Left colon (tissue), 2 donors: ENCODE measurements at regions not wholly inside any gene's neighbourhood (a gene's known extent, or its start where the extent isn't known, plus 50 kb on each side); places are given as distances from the start of the nearest gene placed in this dataset.

Experiments used
- ATAC-seq: fragments of 200-7000 bp; cut with Tn5 transposase; one replicate; pipeline ENCODE4 v1.9.1; 2020; ENCODE audit warnings: mild to moderate bottlenecking, moderate library complexity
- DNase-seq, 2 donors: peaks; one replicate each; pipeline ENCODE4 v3.0.0-alpha.2; 2020
- intact Hi-C, 2 donors: fragments of 100-400 bp; cut with DNase I in 1 of 2; cut with micrococcal nuclease in 1 of 2; formaldehyde crosslinking; loops; one replicate each; pipeline versions ENCODE4 v1.11.2 to v1.14.0; 2022; cut with DNase I, micrococcal nuclease
- donor health status: DM: no; HTN: no; CAD: no.
- donor health status: DM: yes; HTN: yes; CAD: no.

DNA sequence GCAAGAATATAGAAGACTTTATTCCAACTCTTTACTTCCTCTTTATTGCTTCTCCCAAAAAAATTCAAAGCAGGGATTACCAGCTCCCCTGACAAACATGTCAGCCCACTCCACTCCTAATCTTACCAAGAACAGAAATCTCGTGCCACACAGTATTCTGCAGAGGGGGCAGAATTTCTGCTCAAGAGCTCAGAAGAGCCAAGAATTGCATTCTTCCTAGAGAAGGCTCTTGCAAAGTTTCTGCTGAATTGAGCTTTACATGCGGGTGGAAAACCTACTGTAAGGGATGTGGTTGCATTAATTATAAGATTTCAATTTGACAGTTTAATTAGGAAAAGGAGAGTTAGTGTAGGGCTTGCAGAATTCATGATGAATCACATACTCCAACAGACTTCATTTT lies 428.5 kb downstream of the CETN3 start:
- no peak for ATAC-seq
- intact Hi-C loops = no loop called here
- no peak for DNase-seq

DNA sequence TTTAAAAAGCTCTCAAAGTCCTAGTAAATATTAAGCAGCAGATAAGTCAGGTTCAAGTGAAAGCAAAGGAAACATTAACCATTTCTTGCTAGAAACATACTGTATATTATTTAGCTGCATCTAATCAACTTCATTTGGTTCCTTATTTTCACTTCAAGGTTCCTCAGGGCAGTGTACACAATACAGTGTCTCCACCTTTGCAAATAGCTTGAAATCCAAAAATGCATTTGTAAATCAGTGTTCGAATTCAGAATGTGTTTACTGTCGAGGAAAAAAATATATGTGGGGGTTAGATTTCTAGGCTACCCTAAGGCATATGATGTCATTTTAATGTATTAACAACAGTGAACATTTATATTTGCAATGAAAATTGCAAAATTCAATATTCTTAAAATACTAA lies 436.0 kb downstream of the CETN3 start:
- ATAC-seq (no peak), DNase-seq (no peak)
- intact Hi-C loops = no loop called here

DNA sequence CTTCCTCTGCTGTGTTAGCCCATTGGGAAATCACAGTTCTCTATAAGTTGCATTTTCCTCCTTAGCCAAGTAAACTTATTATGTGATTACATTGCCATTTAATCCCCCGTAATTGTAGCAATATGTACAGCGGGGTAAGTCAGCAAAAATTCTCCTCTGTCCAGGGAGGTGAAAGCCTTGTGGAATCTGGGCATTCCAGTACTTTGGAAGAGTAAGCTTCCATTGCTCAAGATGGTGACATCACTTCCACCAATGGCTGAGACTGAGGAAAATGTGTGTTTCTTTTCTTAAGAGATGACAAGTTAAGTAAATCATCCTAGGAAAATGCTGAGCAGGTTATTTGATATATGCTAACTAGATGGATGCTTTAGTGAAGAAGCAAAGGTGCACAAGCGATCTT lies 436.7 kb downstream of the CETN3 start:
- intact Hi-C loops = no loop called here
- DNase-seq = no peak
- no peak for ATAC-seq

DNA sequence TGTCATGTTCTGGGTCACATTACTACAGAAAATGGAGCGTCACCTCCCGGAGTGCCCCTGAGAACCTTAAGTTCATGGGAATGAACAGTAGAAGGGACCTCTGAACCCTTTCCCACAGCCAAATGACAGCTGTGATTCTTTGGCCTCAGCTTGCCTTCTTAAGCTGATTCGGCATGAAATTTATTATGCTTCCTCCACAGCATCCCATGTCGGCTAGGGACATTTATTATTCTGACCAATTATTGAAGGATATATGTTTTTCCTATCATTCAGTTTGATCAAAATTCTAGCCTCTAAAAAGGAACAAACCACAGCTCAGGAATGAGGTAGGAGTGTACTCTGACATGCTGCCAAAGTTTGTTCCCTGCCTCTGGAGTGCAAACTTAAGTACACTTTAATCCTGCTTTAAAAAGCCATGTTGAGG lies 440.6 kb downstream of the CETN3 start:
- DNase-seq (no peak), ATAC-seq (no peak)
- intact Hi-C loops = no loop called here

- intact Hi-C loops = no loop called here
- no peak for DNase-seq
- no peak for ATAC-seq
Measured at GRCh38 chr5:89967771-89968444, 441.6 kb downstream of the CETN3 start.

GRCh38 chr5:89956838-89957237 lies 452.7 kb downstream of the CETN3 start:
- intact Hi-C loops = no loop called here
- no peak for DNase-seq
- no peak for ATAC-seq

DNA sequence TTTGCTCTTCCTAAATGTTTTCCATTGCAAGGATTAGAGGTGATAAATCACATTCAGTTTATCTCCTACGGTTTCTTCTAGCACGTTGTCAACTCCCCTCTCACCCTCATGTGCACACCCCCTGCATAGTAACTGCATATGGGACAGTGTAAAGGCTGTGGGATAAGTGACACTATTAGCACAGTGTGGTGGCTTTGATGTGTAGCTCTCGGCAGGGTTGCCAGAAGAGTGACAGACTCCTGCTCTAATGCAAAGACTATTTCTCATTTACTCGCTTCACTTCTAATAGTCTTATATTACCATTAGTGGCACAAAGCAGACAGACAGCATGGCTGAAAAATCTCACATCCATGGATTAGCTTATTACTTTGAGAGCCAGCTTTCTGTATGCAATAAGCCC lies 454.6 kb downstream of the CETN3 start:
- no peak for DNase-seq
- no peak for ATAC-seq
- intact Hi-C loops = no loop called here

- intact Hi-C loops = no loop called here
- no peak for ATAC-seq
- no peak for DNase-seq
Measured at GRCh38 chr5:89951876-89952275, 457.7 kb downstream of the CETN3 start.

DNA sequence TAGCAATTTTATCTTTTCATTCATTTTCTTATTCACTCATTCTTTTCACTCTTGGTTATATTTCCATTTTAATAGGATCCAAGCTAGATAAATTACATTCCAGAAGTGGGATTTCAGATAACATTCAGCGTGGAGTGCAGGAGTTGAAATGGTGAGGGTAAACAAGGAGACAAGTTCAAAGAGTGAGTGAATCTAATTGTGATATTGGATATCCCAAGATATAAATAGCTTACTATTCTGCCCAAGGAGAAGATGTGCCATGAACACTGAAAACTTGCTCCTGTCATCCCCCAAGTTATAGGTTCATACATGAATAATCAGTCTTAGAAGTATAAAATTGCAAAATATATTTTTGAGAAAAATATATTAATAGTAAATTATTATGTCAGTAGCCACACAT lies 459.3 kb downstream of the CETN3 start:
- ATAC-seq (no peak), DNase-seq (no peak)
- intact Hi-C loops = no loop called here

DNA sequence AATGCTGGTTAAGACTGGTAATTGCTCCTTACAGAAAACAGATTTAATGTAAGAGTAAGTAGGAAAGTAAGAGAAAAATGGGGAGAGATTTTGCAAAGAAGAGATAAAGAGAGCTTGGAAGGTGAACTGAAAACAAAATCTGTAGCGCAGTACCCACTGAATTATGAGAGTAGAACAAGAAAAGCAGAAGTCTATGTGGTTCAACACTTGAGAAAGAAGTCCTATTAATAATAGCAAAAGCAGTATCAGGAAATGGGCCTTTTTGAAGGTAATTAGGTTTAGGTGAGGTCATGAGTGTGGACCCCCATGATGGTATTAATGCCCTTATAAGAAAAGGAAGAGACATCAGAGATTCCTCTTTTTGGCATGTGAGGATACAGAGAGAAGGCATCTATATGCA lies 460.6 kb downstream of the CETN3 start:
- no peak for ATAC-seq

GRCh38 chr5:89946916-89947315 lies 462.6 kb downstream of the CETN3 start:
- no peak for DNase-seq
- intact Hi-C loops = no loop called here
- no peak for ATAC-seq

More for the DNA sequence above, 460.6 kb downstream of the CETN3 start:
- DNase-seq = no peak
- intact Hi-C loops = no loop called here

DNA sequence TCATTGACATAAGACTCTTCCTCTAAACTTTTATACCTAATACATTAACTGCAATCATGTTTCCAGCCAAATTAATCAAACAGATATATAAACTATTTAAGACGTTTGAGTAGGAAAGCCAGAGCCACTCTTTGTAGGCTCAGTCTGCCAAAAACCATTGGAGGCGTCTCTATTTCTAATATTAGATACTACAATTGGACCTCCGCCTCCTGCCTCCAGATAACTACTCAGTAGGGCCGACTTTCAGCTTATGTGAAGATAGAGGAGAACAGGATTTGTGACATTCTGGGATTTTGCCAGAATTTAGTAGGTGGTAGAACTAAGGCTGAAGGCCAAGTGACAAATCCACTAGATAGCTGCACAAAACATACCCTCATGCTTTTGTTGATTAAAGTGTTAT lies 463.0 kb downstream of the CETN3 start:
- DNase-seq (no peak), ATAC-seq (no peak)
- intact Hi-C loops = no loop called here

- no peak for ATAC-seq
- intact Hi-C loops = no loop called here
- no peak for DNase-seq
Measured at GRCh38 chr5:89942171-89942570, 467.4 kb downstream of the CETN3 start.

DNA sequence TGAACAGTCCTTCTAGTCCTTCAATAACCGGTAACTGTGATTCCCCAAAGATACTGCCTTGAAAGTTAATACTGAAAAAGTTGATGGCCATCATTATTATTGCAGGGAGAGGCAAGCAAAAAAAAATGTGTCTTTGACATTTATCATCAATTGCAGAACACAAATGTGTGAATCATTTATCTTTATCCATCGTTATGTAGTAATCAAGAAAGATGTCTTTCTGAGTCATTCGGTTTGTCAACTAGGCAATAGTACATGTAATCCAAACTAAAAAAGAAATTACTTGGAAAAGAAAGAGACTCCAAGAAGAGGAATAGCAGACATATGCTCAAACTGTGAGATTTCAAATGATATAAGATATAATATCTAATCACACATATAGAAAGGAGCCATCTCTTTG lies 473.0 kb downstream of the CETN3 start:
- ATAC-seq = no peak
- no peak for DNase-seq
- intact Hi-C loops = no loop called here

- DNase-seq = no peak
- intact Hi-C loops = no loop called here
- no peak for ATAC-seq
Measured at GRCh38 chr5:89934069-89934468, 475.5 kb downstream of the CETN3 start.

DNA sequence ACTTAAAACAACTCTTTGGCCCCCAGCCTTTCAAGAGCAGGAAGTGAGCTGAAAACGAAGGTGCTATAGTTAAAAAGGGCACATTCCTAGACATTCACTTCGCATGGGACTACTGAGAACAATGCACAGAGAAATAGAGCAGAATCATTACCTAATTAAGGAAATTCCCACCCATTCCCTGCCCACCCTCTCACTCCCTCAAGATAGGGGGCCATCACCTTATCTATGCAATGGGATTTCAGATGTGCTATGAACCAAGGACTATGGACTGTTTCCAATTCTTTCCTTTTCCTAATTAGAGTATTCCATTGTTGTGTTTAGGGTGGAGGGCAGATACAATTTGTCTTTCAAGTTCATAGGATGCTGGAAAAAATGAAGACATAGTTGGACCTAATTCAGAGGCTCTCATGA lies 476.8 kb downstream of the CETN3 start:
- intact Hi-C loops = no loop called here
- ATAC-seq = no peak
- no peak for DNase-seq

GRCh38 chr5:89930591-89931392 lies 478.8 kb downstream of the CETN3 start:
- no peak for DNase-seq
- ATAC-seq = no peak
- intact Hi-C loops = no loop called here

- intact Hi-C loops = no loop called here
- no peak for DNase-seq
- ATAC-seq = no peak
Measured at GRCh38 chr5:89929834-89930233, 479.7 kb downstream of the CETN3 start.

DNA sequence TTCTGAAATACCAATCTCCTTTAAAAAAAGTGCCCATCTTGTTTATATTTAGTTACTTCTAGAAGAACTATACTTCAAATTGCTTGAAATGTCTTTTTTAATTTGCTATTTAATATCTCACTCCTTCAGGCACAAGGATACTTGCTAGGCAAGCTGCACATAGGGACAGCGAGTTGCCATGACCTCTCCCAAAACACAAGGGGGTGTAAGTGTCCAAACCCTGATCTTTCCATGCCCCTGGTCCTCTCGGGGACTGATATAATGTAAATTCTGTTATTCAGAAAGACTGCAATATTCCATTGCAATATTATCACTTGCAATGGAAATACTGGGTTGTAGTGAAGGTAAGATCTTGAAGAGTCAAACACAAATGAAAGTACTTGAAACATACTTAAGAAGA lies 480.4 kb downstream of the CETN3 start:
- intact Hi-C loops = no loop called here

DNA sequence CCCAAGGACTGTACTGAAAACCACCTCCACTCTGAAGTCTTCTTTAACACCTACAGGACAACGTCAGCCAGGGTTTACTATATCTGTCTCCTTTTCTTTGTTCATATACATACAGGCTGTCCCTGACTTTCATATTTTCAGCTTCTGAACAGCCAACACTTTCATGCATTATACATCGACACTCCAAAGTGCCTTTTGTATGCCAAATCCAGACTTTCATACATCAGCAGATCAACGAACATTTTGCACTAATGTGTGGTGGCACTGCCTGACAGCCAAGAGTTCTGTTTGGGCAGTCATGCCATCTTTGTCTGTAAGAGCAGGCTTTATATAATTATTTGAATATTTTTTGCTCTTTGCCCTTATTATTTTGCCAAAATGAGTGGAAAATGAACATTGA lies 487.4 kb downstream of the CETN3 start:
- no peak for ATAC-seq
- intact Hi-C loops = no loop called here
- no peak for DNase-seq

More for the DNA sequence above, 480.4 kb downstream of the CETN3 start:
- DNase-seq (no peak), ATAC-seq (no peak)

DNA sequence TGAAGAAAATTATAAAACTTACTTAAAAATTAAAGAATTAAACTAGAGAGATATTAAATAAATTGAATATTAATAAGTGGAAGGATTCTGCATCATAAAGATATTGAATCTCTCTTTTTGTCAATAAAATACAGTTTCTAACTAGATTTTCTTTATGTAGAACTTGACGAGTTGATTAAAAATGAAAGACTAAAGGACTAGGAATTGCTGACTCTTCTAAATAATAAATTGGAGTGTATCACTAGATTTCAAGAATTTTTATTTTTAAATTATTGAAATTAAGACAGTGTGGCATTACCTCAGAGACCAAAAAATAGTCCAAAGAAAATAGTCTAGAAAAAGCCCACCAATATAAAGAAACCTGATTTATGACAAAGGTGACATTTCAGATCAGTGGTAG lies 492.4 kb downstream of the CETN3 start:
- intact Hi-C loops = no loop called here
- ATAC-seq (no peak), DNase-seq (no peak)
